22Rv1 (cell line): ENCODE measurements at regions not wholly inside any gene's neighbourhood (a gene's known extent, or its start where the extent isn't known, plus 50 kb on each side); places are given as distances from the start of the nearest gene placed in this dataset.

Experiments
- H3K27ac ChIP-seq: fragments of 450-650 bp; 2 replicates; pipeline ENCODE4 v1.5.1; 2017
- ZFX ChIP-seq: fragments of 450-650 bp; IDR thresholded peaks from 2 replicates; pipeline ENCODE4 v1.6.1; 2017; ENCODE audit warnings: antibody characterized with exemption, borderline replicate concordance
- TF ChIP-seq, protein P1 (sequence below): fragments of 450-650 bp; IDR thresholded peaks from 2 replicates; pipeline ENCODE4 v1.5.1; 2017; ENCODE audit warnings: mild to moderate bottlenecking

GRCh38 chr6:90914312-90914711 is 327.4 kb upstream of the MAP3K7 start:
- no peak overlapping the region for H3K27ac ChIP-seq
- TF ChIP-seq, protein P1, sequence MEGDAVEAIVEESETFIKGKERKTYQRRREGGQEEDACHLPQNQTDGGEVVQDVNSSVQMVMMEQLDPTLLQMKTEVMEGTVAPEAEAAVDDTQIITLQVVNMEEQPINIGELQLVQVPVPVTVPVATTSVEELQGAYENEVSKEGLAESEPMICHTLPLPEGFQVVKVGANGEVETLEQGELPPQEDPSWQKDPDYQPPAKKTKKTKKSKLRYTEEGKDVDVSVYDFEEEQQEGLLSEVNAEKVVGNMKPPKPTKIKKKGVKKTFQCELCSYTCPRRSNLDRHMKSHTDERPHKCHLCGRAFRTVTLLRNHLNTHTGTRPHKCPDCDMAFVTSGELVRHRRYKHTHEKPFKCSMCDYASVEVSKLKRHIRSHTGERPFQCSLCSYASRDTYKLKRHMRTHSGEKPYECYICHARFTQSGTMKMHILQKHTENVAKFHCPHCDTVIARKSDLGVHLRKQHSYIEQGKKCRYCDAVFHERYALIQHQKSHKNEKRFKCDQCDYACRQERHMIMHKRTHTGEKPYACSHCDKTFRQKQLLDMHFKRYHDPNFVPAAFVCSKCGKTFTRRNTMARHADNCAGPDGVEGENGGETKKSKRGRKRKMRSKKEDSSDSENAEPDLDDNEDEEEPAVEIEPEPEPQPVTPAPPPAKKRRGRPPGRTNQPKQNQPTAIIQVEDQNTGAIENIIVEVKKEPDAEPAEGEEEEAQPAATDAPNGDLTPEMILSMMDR = no peak
- no peak for TF ChIP-seq ZFX

GRCh38 chr6:90913266-90913960 is 326.5 kb upstream of the MAP3K7 start:
- no peak overlapping the region for H3K27ac ChIP-seq
- TF ChIP-seq, protein P1 = no peak
- no peak for TF ChIP-seq ZFX

DNA sequence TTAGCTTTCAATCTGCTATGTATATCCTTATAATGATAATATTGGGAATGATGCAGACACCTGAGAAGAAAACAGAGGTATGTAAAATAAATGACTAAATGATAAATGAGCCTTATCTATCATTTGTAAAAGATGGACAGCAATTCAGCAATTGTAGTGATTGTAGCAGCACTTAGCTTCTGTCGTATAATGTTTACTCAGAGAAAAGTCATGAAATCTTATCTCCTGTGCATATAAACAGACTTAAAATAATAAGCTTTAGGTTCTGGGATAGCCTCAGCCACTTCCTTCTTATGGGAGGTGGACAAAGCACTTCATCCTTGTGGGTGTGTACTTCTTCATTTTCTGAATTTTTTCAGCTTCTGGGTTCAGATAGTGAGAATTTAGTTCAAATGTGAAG is 324.8 kb upstream of the MAP3K7 start:
- no peak for TF ChIP-seq ZFX
- no peak overlapping the region for H3K27ac ChIP-seq

GRCh38 chr6:90910893-90911292 is 324.0 kb upstream of the MAP3K7 start:
- no peak overlapping the region for H3K27ac ChIP-seq
- no peak for TF ChIP-seq ZFX
- TF ChIP-seq, protein P1 = no peak

- no peak overlapping the region for H3K27ac ChIP-seq
Measured at GRCh38 chr6:90907931-90908655, 321.2 kb upstream of the MAP3K7 start.

GRCh38 chr6:90905351-90905750 is 318.5 kb upstream of the MAP3K7 start:
- H3K27ac ChIP-seq = no peak overlapping the region
- TF ChIP-seq ZFX = no peak
- TF ChIP-seq, protein P1 = no peak

More at GRCh38 chr6:90907931-90908655, 321.2 kb upstream of the MAP3K7 start:
- TF ChIP-seq, protein P1 = no peak
- no peak for TF ChIP-seq ZFX

GRCh38 chr6:90900034-90900433 is 313.2 kb upstream of the MAP3K7 start:
- TF ChIP-seq, protein P1 = no peak
- no peak for TF ChIP-seq ZFX
- H3K27ac ChIP-seq = no peak overlapping the region
